ENCODE measurements at regions not wholly inside any gene's neighbourhood (a gene's known extent, or its start where the extent isn't known, plus 50 kb on each side); places are given as distances from the start of the nearest gene placed in this dataset.

DNA sequence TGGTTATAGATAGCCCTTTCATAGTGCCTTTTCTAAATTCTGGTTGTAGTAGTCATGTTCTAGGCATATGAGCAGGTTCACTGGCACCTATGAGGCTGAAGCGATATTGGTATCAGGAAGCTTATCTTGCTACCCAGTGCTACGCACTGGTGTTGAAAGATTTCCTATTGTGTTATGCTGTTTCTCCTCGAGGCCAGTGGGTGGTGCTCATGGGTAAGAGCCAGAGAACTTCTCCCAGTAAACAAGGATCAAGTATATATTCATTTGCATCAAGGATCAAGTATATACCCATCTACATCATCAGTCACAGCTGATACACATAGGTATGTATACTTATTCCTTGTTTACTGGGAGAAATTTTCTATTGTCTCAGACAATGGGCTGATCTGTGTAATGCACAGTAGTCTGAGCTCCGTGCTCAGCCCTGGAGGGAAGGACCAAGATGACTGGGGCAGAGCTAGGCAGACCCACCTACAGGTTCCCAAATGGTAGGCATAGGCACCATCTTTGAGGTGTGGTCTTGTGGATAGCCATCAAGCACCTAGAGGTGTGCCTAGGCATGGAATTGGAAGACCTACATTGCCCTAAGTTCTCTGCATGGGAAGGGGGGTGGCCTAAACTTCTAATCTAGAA, 101.2 kb upstream of the GALNT13 start:
- DNase-seq: no peak
- H3K27ac ChIP-seq: no peak overlapping the region
- WGBS, 3 donors: 49 to 53% (median 52%) methylated on average over 4 of the region's 4 CpGs
- H3K27me3 ChIP-seq: no peaks in the 10 kb centered on the region
- no peak overlapping the region for H3K4me3 ChIP-seq
- intact Hi-C loops (cut with DNase I): no loop called here
- H3K4me1 ChIP-seq (ENCODE audit: insufficient read depth): no peaks in the 10 kb centered on the region
- H3K9me3 ChIP-seq: no peaks in the 10 kb centered on the region
- no peak for TF ChIP-seq EP300 (IDR thresholded peaks at IDR 0.05)
- no peaks in the 10 kb centered on the region for H3K36me3 ChIP-seq

- intact Hi-C loops (cut with DNase I): no loop called here
Measured at GRCh38 chr2:153780241-153780640, 91.5 kb upstream of the GALNT13 start.

GRCh38 chr2:153786016-153786415, 85.7 kb upstream of the GALNT13 start:
- intact Hi-C loops (cut with DNase I): no loop called here
- H3K4me1 ChIP-seq (ENCODE audit: insufficient read depth): no peaks in the 10 kb centered on the region
- no peak overlapping the region for H3K27ac ChIP-seq
- no peak for DNase-seq
- no peak overlapping the region for H3K4me3 ChIP-seq
- no peaks in the 10 kb centered on the region for H3K27me3 ChIP-seq
- H3K9me3 ChIP-seq: peaks cover 0 to 4% of the 10 kb centered on the region in 2 donors
- WGBS, 3 donors: 73 to 84% (median 81%) methylated on average over 5 of the region's 5 CpGs
- H3K36me3 ChIP-seq: no peaks in the 10 kb centered on the region
- TF ChIP-seq EP300 (IDR thresholded peaks at IDR 0.05): no peak
- no peak for TF ChIP-seq POLR2A (IDR thresholded peaks at IDR 0.05)
- TF ChIP-seq, protein P1, sequence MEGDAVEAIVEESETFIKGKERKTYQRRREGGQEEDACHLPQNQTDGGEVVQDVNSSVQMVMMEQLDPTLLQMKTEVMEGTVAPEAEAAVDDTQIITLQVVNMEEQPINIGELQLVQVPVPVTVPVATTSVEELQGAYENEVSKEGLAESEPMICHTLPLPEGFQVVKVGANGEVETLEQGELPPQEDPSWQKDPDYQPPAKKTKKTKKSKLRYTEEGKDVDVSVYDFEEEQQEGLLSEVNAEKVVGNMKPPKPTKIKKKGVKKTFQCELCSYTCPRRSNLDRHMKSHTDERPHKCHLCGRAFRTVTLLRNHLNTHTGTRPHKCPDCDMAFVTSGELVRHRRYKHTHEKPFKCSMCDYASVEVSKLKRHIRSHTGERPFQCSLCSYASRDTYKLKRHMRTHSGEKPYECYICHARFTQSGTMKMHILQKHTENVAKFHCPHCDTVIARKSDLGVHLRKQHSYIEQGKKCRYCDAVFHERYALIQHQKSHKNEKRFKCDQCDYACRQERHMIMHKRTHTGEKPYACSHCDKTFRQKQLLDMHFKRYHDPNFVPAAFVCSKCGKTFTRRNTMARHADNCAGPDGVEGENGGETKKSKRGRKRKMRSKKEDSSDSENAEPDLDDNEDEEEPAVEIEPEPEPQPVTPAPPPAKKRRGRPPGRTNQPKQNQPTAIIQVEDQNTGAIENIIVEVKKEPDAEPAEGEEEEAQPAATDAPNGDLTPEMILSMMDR (IDR thresholded peaks at IDR 0.05): no peak

More at GRCh38 chr2:153780241-153780640, 91.5 kb upstream of the GALNT13 start:
- Histone ChIP-seq H3K36me3 (no peaks in the 10 kb centered on the region), H3K4me1 (ENCODE audit: insufficient read depth) (no peaks in the 10 kb centered on the region), H3K9me3 (no peaks in the 10 kb centered on the region), H3K27me3 (no peaks in the 10 kb centered on the region), H3K4me3 (no peak overlapping the region), H3K27ac (no peak overlapping the region)
- 72 to 87% (median 77%) methylated on average over 2 of the region's 2 CpGs for WGBS, 3 donors
- no peak for TF ChIP-seq EP300 (IDR thresholded peaks at IDR 0.05)
- no peak for TF ChIP-seq POLR2A (IDR thresholded peaks at IDR 0.05)
- TF ChIP-seq, protein P1 (IDR thresholded peaks at IDR 0.05): no peak
- DNase-seq: no peak

- intact Hi-C loops (cut with DNase I): no loop called here
- no peak for TF ChIP-seq EP300 (IDR thresholded peaks at IDR 0.05)
- TF ChIP-seq, protein P1 (IDR thresholded peaks at IDR 0.05): no peak
- no peak for TF ChIP-seq POLR2A (IDR thresholded peaks at IDR 0.05)
- 84 to 92% (median 86%) methylated on average over 1 of the region's 1 CpG for WGBS, 3 donors
Measured at GRCh38 chr2:153787612-153788011, 84.1 kb upstream of the GALNT13 start.

GRCh38 chr2:153802671-153803070, 69.1 kb upstream of the GALNT13 start:
- intact Hi-C loops (cut with DNase I): no loop called here
- DNase-seq: no peak
- Histone ChIP-seq H3K27me3 (no peaks in the 10 kb centered on the region), H3K9me3 (no peaks in the 10 kb centered on the region), H3K4me3 (no peak overlapping the region), H3K27ac (no peak overlapping the region), H3K36me3 (no peaks in the 10 kb centered on the region), H3K4me1 (ENCODE audit: insufficient read depth) (no peaks in the 10 kb centered on the region)
- TF ChIP-seq, protein P1 (IDR thresholded peaks at IDR 0.05): no peak
- TF ChIP-seq EP300 (IDR thresholded peaks at IDR 0.05) (no peak), POLR2A (IDR thresholded peaks at IDR 0.05) (no peak)

More at GRCh38 chr2:153787612-153788011, 84.1 kb upstream of the GALNT13 start:
- no peaks in the 10 kb centered on the region for H3K4me1 ChIP-seq (ENCODE audit: insufficient read depth)
- H3K9me3 ChIP-seq: peaks cover 0 to 4% of the 10 kb centered on the region in 2 donors
- no peaks in the 10 kb centered on the region for H3K27me3 ChIP-seq
- H3K36me3 ChIP-seq: no peaks in the 10 kb centered on the region
- DNase-seq: no peak
- no peak overlapping the region for H3K27ac ChIP-seq
- no peak overlapping the region for H3K4me3 ChIP-seq
